ENCODE measurements at regions not wholly inside any gene's neighbourhood (a gene's known extent, or its start where the extent isn't known, plus 50 kb on each side); places are given as distances from the start of the nearest gene placed in this dataset.

- no peak for DNase-seq (ENCODE audit: low spot score)
- no peak for TF ChIP-seq CTCF (IDR thresholded peaks at IDR 0.05; ENCODE audit: extremely low read depth, insufficient read depth, missing control alignments)
- in situ Hi-C loops (cut with MboI; ENCODE audit: low pct_unique_long_range_greater_than_20kb, low sequenced_read_pairs, unreplicated experiment) = no loop called here
These were observed 155.2 kb downstream of the ZNF330 start for GRCh38 chr4:141375855-141376254.

GRCh38 chr4:141376769-141377168, 156.1 kb downstream of the ZNF330 start:
- in situ Hi-C loops (cut with MboI; ENCODE audit: low pct_unique_long_range_greater_than_20kb, low sequenced_read_pairs, unreplicated experiment) = no loop called here
- TF ChIP-seq CTCF (IDR thresholded peaks at IDR 0.05; ENCODE audit: extremely low read depth, insufficient read depth, missing control alignments) = no peak
- DNase-seq (ENCODE audit: low spot score) = no peak

- in situ Hi-C loops (cut with MboI; ENCODE audit: low pct_unique_long_range_greater_than_20kb, low sequenced_read_pairs, unreplicated experiment) = no loop called here
- no peak for DNase-seq (ENCODE audit: low spot score)
- no peak for TF ChIP-seq CTCF (IDR thresholded peaks at IDR 0.05; ENCODE audit: extremely low read depth, insufficient read depth, missing control alignments)
These were observed 166.6 kb downstream of the ZNF330 start for GRCh38 chr4:141387299-141387698.

GRCh38 chr4:141388481-141388880, 167.8 kb downstream of the ZNF330 start:
- no peak for TF ChIP-seq CTCF (IDR thresholded peaks at IDR 0.05; ENCODE audit: extremely low read depth, insufficient read depth, missing control alignments)
- DNase-seq (ENCODE audit: low spot score) = no peak
- in situ Hi-C loops (cut with MboI; ENCODE audit: low pct_unique_long_range_greater_than_20kb, low sequenced_read_pairs, unreplicated experiment) = no loop called here

GRCh38 chr4:141389649-141390048, 169.0 kb downstream of the ZNF330 start:
- no peak for DNase-seq (ENCODE audit: low spot score)
- in situ Hi-C loops (cut with MboI; ENCODE audit: low pct_unique_long_range_greater_than_20kb, low sequenced_read_pairs, unreplicated experiment) = no loop called here
- no peak for TF ChIP-seq CTCF (IDR thresholded peaks at IDR 0.05; ENCODE audit: extremely low read depth, insufficient read depth, missing control alignments)

- no peak for TF ChIP-seq CTCF (IDR thresholded peaks at IDR 0.05; ENCODE audit: extremely low read depth, insufficient read depth, missing control alignments)
- DNase-seq (ENCODE audit: low spot score) = no peak
- in situ Hi-C loops (cut with MboI; ENCODE audit: low pct_unique_long_range_greater_than_20kb, low sequenced_read_pairs, unreplicated experiment) = no loop called here
These were observed 169.9 kb downstream of the ZNF330 start for GRCh38 chr4:141390571-141390970.

GRCh38 chr4:141391293-141391692, 170.6 kb downstream of the ZNF330 start:
- no peak for TF ChIP-seq CTCF (IDR thresholded peaks at IDR 0.05; ENCODE audit: extremely low read depth, insufficient read depth, missing control alignments)
- DNase-seq (ENCODE audit: low spot score) = no peak
- in situ Hi-C loops (cut with MboI; ENCODE audit: low pct_unique_long_range_greater_than_20kb, low sequenced_read_pairs, unreplicated experiment) = no loop called here

Measured in GM13977 (cell line).